GM12874 (cell line): ENCODE measurements at regions not wholly inside any gene's neighbourhood (a gene's known extent, or its start where the extent isn't known, plus 50 kb on each side); places are given as distances from the start of the nearest gene placed in this dataset.

Experiments used
- TF ChIP-seq, protein P1 (sequence below): IDR thresholded peaks from 2 replicates; pipeline ENCODE4 v1.5.1; 2011; ENCODE audit warnings: low read depth, mild to moderate bottlenecking, control low read depth, low read length, moderate library complexity; ENCODE audit not compliant: insufficient read depth

DNA sequence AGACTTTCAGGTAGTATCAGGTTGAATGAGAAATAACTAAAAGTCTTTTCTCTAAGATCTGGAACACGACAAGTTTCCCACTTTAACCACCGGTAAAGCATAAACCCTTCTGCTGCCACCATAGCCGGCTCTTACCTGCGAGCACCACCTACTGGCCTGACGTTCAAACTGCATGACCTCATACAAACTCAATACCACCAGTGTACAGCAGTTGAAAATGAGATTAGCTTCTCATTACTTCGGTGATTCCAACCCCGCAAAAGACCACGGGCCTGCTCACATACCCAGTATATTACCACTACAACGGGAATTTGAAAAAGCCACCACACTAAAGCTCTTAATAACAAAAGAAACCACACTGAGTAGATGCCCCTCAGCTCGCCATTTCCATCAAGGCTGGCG, 1238.6 kb downstream of the TMEM121 start:
- TF ChIP-seq, protein P1, sequence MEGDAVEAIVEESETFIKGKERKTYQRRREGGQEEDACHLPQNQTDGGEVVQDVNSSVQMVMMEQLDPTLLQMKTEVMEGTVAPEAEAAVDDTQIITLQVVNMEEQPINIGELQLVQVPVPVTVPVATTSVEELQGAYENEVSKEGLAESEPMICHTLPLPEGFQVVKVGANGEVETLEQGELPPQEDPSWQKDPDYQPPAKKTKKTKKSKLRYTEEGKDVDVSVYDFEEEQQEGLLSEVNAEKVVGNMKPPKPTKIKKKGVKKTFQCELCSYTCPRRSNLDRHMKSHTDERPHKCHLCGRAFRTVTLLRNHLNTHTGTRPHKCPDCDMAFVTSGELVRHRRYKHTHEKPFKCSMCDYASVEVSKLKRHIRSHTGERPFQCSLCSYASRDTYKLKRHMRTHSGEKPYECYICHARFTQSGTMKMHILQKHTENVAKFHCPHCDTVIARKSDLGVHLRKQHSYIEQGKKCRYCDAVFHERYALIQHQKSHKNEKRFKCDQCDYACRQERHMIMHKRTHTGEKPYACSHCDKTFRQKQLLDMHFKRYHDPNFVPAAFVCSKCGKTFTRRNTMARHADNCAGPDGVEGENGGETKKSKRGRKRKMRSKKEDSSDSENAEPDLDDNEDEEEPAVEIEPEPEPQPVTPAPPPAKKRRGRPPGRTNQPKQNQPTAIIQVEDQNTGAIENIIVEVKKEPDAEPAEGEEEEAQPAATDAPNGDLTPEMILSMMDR: peak; percentile 51

DNA sequence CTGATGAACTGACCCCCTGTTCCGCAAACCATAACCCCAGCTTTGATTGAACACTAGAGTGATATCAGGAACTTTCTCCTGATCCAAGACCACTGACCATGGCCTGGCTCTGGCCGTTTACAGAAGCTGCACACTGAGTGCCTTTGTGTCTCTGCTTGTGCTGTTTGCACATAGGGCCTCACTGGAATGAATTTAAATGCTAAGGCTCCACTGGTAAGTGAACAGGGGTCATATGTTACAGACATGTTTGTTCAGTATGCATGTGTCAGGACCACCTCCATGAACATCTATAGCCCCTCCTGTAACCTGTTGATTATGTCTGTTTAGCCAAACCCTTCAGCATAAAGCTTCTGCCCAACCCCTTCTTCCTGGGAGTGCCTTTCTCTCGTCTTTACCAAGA, 1239.8 kb downstream of the TMEM121 start:
- TF ChIP-seq, protein P1: no peak

DNA sequence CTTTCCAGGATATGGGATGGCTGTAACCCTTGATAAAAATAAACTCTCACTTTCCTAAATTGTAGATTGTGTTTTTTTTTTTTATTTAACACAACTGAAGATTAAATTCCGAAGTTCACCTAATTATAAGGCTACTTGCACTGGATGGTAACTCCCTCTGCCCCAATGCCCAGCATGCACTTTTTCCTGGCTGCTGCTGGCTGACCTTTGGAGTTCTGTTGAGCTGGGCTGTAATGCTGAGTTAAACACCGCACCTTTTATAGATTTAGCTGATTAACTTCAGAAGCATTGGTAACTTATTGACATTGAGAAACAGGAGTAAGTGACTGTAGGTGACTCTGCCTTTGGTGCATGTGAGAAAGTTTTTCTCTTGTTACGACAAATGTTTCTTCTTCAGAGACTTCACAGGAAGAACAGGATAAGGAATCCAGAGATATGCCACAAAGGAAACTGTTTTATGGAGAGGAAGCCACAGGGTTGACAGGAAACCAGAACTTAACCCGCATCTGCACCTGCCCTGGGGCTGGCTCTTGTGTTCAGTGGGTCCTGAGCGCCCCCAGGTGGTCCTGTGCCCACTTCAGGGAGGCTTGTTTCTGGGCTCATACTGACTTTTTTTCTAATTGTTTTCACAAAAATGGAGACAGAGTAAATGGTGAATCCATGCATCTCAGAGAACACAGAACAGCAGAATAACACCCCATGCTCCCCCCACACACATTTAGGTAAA, 1240.3 kb downstream of the TMEM121 start:
- TF ChIP-seq, protein P1: peak; percentile 27; the same call in 1 of the 2 replicates

DNA sequence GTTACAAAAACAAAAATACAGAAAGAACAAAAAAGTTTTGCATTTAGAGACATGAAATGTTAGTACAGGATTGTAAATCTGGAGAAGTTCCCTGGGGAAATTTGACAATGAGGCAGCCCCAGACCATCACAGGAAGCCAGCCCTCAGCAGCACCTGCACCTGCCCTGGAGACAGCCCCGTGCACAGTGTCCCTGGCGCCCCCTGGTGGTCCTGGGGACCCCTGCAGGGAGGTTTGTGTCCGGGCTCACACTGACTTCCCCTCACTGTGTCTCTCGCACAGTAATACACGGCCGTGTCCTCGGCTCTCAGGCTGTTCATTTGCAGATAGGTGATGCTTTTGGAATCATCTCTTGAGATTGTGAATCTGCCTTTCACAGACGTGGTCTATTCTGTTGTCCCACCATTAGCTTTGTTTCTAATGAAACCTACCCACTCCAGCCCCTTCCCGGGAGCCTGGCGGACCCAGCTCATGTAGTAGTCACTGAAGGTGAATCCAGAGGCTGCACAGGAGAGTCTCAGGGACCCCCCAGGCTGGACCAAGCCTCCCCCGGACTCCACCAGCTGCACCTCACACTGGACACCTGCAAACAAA, 1248.6 kb downstream of the TMEM121 start:
- TF ChIP-seq, protein P1: peak; percentile 83

DNA sequence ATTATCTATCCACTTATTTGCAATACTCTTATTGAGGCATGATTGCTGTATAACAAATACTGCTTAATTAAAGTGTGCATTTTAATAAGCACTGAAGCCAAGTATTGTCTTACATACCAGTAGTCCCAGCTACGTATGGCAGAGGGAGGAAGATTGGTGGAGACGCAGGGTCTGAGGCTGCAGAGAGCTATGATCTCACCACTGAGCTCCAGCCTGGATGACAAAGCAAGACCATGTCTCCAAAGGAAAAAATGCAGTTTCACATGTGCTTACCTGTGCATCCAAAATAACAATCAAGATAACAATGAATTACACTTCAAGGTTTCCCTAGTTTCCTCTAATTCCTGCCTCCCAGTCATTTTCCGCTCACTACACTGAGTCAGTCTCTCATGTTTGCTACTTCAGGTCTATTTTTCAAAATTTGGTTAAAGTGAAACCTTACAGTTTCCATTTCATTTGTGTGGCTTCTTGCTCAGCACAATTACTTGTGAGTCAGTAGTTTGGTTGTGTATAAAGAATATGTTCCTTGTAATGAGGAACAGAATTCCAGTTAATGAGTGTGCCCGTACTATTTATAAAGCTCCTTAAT, 1250.1 kb downstream of the TMEM121 start:
- TF ChIP-seq, protein P1: no peak

DNA sequence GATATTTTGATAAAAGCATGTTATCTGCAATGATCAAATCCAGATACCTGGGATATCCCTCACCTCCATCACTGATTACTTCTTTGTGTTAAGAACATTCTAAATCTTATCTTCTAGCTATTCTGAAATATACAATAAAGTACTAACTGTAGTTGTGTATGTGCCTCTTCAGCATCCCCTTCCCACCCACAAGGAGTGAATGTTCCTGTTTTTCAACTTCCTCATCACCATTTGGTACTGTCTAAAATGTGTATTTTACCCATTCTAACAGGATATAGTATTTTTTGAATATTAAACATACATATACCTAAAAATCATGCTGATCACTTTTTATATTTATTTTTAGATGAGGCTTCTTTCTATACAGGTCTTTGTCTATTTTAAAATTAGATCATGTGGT, 1252.6 kb downstream of the TMEM121 start:
- TF ChIP-seq, protein P1: no peak

DNA sequence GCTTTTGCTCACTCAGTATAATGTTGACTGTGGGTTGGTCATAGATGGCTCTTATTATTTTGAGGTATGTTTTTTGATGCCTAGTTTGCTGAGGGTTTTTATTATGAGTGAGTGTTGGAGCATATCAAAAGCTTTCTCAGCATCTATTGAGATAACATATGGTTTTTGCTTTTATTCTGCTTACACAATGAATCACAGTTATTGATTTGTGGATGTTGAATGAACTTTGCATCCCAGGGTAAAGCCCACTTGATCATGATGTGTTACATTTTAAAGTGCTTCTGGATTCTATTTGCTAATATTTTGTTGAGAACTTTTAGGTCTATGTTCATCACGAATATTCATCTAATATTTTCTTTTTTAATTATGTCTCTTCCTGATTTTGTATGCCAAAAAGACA, 1260.3 kb downstream of the TMEM121 start:
- TF ChIP-seq, protein P1: no peak
